HuH-7 (cell line): ENCODE measurements at regions not wholly inside any gene's neighbourhood (a gene's known extent, or its start where the extent isn't known, plus 50 kb on each side); places are given as distances from the start of the nearest gene placed in this dataset.

ENCODE experiments used
- DNase-seq: peaks from one replicate; pipeline ENCODE4 v3.0.0; 2011; ENCODE audit warnings: low spot score

GRCh38 chrX:36436361-36436760 is 516.8 kb downstream of the CFAP47 start:
- no peak for DNase-seq

DNA sequence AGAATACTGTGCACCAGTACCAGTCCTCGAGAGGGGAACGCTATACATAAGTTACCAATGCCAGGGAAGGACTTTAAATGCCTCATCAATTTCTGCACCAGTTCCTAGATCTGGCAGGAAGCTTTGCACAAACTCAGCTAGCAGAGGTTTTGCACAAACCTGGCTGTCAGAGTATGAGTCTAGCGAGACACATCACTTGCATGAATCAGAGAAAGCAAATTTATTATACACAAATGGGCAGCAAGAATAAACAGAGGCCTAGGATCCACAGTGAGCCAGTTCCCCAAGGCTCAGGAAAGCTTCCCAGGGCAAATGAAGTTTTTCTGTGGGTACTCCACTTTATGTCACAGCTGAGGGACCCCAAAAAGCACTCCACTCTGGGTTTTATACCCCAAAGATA is 523.5 kb downstream of the CFAP47 start:
- no peak for DNase-seq

DNA sequence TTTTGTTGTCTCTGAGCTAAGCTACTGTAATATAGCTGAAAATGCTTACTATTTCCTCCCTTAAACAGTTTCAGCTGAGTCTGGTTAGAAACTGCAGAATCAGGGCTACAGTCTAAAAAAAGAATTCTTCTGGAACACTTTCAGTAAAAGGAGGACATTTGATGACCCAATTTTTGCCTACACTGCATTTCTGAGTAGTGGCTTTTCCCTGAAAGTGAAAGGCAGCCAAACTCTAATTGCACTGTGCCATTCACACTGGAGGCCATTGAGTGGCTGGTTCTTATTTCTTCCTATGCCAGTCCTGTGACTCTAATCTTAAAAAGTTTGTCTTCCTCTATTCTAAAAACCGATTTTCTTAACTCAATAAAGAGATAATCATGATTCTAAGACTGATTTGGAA is 526.0 kb downstream of the CFAP47 start:
- no peak for DNase-seq

GRCh38 chrX:36462142-36462541 is 542.6 kb downstream of the CFAP47 start:
- no peak for DNase-seq

- no peak for DNase-seq
Observed at GRCh38 chrX:36480441-36480990, 527.6 kb upstream of the FAM47C start.

DNA sequence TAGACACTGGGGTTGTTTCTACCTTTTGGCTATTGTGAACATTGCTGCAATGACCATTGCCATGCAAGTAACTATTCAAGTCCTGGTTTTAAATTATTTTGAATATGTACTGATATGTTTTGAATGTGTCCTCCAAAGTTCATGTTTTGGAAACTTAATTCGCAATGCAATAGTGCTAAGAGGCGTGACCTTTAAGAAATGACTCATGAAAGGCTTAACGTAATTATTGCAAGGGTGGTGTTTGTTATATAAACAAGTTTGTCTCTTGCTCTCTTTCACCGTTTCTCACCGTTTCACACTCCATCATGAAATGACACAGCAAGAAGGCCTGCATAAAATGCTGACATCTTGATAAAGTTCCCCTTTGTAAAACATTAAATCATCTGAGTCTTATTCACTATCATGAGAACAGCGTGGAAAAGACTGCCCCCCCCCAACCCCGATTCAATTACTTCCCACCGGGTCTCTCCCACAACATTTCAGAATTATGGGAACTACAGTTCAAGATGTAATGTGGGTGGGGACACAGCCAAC is 506.9 kb upstream of the FAM47C start:
- no peak for DNase-seq

- DNase-seq: no peak
Observed at GRCh38 chrX:36504625-36505024, 503.5 kb upstream of the FAM47C start.

GRCh38 chrX:36508042-36508441 is 500.1 kb upstream of the FAM47C start:
- DNase-seq: no peak

DNA sequence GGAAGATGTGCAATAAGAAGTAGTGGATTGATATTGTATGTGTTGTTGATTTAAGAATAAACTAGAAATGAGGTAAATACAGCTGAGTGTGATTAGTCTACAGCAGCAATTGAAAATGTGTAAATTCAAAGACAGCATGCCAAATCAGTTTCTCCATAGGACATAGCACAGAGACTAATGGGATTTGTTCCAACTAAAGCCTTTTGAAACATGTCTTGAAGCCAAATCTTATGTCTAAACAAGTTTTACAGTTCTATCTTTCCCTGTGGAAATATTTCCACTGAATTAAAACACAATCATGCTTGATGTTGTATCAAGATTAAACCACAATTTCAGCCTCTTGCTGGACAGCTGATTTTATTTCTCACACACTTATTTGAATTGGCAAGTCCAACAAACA is 497.4 kb upstream of the FAM47C start:
- DNase-seq: no peak

GRCh38 chrX:36528661-36529060 is 479.5 kb upstream of the FAM47C start:
- no peak for DNase-seq

DNA sequence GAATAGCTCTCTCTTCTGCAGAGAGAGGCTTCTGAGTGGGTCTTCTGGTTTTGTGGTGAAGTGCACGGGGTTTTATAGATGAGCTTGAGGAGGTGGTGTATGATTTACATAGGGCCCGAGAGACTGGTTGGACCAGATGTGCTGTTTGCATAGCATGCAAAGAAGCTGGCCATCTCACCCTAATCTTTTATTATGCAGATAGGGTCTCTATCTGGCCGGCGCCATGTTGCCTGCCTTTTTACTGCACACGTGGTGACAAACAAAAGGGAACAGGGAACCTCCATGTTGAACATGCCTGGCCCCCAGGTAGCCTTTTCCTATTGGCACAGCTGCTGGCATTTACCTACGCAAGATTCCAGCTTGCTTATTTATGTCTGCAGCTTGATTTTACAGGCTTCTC is 473.3 kb upstream of the FAM47C start:
- DNase-seq: no peak

- no peak for DNase-seq
Observed at GRCh38 chrX:36543499-36543898, 464.7 kb upstream of the FAM47C start.

DNA sequence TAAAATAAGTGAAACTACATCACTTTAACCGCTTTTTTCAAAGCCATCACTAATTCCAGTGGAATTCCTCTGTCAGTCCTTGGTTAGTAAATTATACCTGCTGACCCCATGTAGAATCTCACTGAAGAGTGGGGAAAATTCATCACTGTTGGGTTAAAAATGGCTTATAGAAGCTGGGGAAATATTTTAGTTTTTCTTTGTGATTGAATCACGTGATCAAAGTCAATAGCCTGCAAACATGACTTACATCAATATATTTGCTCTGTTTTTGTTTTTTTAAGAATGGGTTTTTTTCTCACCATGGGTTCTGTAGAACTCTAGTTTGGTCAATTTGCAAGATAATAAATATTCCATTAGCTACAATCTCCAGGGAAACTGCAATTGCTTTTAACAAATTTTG is 445.2 kb upstream of the FAM47C start:
- DNase-seq: no peak

GRCh38 chrX:36568946-36569345 is 439.2 kb upstream of the FAM47C start:
- no peak for DNase-seq

- DNase-seq: no peak
Observed at GRCh38 chrX:36573720-36574119, 434.4 kb upstream of the FAM47C start.

DNA sequence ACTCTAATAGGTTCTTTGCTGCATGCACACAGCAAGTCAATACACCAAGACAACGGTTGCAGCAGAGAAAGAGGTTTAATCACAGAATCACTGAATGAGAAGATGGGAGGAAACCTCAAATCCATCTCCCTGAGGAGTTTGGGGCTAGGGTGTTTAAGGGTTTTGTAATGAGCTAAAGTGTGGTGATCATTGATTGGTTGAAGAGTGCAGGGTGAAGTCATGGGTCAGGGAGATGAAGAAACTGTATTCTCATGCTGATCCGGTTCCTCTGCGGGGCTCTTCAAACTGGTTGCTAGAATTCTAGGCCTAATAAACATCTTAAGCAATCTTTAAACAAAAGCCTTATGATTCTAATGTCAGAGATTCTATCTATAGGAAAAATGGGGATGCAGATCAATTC is 432.5 kb upstream of the FAM47C start:
- DNase-seq: no peak

GRCh38 chrX:36577006-36577405 is 431.2 kb upstream of the FAM47C start:
- no peak for DNase-seq

GRCh38 chrX:36581030-36581429 is 427.1 kb upstream of the FAM47C start:
- DNase-seq: no peak

DNA sequence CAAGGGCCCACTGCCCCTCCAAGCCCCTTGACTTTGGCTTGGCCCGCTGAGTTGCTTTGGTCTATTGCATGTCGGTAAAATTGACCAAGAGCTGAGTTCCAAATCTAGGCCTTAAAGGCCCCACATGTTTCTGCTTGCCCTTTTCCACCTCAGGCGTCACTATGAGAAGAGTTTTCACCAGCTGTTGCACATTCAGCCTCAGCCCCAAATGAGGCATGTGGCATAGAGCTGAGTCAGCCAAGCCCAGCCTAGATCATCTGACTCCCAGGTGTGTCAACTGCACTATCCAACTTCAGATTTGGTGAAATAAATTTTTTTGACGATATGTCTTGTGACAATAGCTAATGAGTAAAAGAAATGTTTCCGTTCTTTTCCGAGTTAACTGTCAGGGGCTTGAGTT is 424.5 kb upstream of the FAM47C start:
- no peak for DNase-seq

DNA sequence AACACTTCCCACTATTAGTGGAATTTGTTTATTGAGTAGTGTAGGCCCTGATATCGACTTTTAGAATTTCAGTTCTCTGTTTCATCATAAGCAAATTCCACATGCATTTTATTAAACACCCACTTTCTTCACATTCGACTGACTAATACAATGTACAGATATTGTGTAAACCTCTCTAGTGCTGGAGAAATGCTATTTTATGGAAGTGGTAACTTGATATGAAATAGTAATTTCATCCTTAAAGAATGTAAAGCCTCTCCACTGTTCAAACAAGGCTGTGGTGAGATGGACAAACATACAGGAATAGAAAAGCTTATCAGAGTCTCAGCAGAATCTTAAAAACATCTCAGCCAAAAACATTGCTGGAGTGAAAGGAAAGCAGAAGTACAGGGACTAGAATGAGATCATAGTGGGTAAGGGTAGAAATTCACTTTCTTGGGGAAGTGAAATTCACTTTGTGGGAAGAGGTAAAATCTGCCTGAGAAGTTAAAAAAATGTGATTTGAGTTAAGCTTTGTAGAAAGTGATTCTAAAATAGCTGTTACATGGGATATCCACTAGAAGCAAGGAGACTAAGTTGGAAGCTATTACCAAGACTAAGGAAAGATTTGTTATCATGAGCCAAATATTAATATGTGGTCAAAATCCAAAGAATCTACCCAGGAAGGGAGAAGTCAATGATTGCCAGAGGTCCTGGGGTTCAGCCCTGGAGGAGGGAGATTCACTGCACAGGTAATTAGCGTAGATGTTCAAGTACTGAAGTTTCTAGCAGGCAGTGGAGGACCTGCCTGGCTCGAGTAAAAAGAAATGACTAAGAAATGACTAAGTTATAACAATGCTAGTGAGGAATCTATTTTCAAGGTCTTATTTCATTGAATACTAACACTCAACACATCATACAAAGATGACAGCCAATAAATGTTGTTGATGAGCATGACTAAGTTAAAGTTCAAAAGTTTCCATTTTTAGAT is 398.3 kb upstream of the FAM47C start:
- no peak for DNase-seq

GRCh38 chrX:36626898-36627297 is 381.3 kb upstream of the FAM47C start:
- no peak for DNase-seq

- no peak for DNase-seq
Observed at GRCh38 chrX:36640232-36640631, 367.9 kb upstream of the FAM47C start.

DNA sequence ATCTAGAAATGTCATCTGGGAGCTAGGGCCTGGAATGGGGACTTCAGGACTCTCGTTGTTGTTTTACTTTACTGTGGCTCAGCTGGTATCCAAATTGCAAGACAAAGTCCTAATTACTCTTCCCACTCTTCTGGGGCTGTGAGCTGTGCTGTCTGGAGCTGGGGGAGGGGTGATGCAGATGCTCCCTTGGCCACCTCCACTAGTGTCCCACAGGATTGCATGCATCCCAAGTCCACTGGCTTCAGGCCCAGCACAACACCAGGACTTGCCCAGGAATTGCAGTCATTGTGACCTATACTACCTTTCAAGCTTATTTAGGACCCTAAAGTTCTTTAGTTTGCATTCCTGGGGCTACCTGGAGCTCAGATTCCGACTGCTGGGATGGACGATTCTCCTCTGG is 366.1 kb upstream of the FAM47C start:
- no peak for DNase-seq

DNA sequence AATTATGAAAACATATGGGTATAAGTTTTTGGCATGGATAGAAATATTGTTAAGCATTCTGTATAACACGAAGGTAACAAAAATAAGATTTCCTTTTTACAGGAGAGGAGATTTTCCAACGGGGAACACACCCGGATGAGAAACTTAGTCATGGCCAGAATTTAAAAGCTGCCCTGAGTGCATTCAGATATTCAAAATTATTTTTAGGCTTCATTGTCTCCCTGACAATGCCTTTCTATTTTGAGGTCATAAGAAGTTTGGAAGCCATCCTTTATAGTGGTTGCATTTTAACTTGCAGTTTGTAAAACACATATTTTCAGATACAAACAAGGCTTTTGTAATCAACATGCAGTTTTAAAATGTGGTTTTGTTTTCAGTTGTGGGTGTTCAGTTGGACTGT is 357.5 kb upstream of the FAM47C start:
- no peak for DNase-seq
